Superior temporal gyrus (tissue), 1 donor: ENCODE measurements at regions not wholly inside any gene's neighbourhood (a gene's known extent, or its start where the extent isn't known, plus 50 kb on each side); places are given as distances from the start of the nearest gene placed in this dataset.

Experiments
- DNase-seq: peaks from one replicate; pipeline ENCODE4 v3.0.0-alpha.2; 2016; ENCODE audit errors: extremely low spot score

DNA sequence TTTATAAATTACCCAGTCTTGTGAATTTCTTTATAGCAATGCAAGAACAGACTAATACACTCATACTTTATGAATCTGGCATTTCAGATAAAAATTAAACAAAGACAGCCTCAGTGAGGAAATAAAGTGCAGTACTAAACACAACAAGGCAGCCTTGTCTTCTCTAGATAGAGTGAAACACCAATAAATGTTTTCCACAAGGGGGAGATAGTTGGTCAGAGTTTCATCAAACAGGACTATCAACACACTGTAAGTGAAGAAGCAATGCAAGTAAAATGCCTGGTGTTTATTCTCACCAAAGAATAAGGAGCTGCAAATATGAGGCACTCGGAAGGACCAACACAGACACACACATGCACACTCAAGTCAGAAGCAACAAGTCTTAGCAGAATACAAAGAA is 62.8 kb downstream of the FAM9B start:
- DNase-seq = peak; percentile 7

DNA sequence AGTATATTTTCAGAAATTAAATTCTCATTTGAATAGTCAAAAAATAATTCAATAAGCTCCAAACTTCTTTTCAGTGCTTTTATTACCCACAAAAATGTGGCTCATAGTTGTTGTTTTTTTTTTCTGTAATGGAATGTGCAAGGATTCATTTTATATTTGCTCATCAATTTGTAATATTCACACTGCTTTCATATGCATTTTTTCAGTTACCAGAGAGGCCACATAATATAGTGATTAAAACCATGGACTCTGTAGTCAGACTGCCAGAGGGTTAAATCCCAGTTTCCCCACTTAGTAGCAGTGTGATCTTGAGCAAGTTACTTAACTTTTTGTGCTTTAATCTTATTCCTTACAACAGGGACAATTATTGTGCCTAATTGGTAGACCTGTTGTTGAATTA is 64.5 kb downstream of the FAM9B start:
- no peak for DNase-seq

DNA sequence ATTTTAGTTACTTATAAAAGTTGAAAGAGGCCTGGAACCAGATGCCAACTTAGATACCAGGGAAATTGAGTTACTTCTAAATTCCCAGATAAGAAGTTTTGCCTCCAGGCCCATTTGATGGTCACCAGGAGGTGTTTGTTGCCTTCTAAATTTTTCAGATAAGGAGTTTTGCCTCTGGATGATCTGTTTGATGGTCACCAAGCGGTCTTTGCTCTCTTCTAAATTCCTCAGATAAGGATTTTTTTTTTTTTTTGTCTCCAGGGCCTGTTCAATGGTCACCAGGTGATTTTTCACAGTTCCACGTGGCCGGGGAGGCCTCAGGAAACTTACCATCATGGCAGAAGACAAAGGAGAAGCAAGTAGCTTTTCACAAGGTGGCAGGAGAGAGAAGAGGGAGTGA is 66.5 kb downstream of the FAM9B start:
- DNase-seq = no peak

DNA sequence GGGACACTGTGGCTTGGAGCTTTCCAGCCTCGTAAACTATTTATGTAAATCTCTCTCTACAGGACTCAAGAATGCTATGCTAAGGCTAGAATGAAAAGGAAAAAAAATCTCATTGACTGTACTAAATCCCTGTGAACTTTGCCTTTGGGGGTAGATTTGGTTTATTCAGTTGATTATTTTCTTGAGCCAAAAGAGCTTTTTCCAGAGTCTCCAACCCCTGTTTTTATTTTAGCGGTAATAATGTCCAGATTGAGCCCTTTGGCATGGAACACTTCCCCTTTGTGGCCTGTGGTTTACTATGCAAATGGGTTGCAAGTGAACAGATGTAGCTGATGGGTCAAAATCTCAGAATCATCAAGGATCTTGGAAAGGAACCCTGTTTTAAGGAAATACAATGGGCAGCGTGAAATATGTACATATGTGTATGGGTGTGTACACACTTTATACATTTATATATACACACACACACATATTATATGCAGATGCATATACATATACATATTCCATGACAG is 72.9 kb downstream of the FAM9B start:
- no peak for DNase-seq

DNA sequence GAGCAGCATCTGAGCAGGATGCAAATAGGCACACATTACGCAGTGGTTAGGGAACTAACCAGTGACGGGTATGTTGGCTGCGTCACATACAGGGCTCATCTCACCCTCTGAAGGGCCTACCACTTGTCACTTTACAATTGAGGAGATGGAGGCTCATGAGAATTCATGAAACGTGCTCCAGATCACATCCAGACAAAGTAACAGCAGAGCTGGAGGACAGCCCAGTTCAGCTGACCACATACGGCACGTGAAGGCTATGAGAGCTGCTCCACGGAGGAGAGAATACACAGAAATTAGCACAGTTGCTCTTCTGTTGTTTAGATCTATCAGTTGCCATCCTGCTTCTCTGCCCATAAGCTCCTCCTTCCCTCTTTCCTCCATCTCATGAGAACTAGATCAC is 78.4 kb downstream of the FAM9B start:
- DNase-seq = no peak

DNA sequence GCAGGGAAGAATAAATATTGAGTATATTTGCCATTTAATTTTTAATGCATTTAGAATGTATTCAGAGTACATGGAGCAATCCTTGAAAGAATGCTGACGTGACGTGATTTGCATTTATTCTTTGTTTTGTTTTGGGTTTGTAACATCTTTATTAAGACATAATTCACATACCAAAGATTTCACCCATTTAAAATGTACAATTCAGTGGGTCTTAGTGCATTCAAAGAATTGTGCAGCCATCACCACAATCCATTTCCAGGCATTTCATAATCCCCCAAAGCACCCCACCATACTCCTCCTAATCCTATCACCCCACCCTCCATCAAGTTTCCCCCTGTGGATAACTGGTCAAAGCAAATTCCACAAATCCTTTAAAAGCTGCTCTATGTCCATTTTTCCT is 87.4 kb downstream of the FAM9B start:
- no peak for DNase-seq

DNA sequence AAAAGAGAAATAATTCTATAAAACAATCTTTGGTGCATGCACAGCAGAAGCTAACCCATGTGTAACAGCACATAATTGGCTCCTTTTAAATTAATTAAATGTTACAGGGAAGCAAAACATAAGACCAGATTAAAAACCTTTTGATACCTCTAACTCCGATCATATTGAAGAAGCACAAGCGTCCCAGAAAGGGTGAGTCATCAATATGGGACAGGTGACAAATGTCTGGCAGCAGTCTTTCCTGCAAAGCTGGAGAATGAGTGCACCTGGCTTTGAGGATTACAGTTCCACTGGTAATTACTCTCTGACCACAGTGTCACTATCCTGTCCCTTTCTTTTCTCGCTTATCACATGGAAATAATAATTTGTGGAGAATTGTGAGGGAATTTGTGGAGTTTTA is 94.6 kb downstream of the FAM9B start:
- DNase-seq = no peak

DNA sequence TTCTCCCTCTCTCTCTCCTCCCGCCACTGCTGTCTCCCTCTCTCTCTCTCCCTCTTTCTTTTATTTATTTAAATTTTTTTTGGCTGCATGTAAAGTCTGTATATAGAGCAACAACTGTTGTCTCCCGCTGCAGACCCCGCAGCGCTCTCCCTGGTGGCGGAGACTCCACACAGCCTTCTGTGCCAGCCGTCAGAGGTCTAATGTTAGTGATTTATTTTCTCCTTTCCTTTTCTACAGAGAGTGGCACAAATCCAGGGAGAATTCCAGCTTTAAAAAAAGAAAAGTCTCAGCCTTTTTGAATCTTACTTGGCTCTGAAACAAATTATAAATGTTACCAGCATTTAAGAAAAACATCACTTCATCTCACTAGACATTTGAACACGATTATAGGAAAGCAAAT is 106.2 kb downstream of the FAM9B start:
- DNase-seq = no peak

DNA sequence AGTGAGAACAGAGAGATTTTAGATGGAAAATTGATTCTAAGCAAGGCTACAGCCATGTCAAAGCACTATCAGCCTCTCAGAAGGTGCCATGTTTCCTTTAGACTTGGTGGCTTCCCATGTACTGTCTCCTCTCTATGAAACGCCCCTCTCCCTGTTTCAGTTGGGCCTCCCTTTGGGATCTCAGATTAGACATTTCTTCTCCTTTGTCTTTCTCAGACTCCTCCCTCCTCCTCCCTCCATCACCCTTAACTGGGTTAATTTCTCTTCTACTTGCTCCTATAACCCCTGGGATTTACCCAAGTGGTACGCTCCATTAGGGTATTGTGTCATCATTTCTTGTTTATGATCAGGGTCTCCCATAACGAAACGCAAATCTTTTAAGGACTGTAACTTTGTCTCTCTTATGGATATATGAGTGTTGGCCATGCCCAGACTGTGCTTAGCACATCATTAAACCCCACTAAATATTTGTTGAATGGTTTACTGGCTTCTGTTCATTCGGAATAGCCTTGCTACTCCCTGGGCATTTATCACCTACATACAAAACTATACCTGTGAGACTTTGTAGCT is 106.8 kb downstream of the FAM9B start:
- DNase-seq = no peak

DNA sequence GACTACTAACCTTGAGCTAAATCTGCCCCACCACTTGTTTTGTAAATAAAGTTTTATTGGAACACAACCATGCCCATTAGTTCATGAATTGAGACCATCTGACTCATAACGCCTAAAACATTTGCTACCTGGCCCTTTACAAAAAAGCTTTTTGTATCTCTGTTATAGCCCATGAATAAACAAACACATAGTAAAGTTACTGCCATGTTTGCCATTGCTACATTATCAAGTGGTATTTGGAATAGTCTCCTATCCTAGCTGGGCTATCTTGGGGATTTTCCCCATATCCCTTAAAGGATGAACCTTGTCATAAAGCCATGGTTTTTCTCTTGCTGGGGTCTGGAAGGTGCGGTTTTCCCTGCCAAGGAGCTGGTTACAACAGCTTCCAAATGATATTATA is 112.3 kb downstream of the FAM9B start:
- DNase-seq = no peak

DNA sequence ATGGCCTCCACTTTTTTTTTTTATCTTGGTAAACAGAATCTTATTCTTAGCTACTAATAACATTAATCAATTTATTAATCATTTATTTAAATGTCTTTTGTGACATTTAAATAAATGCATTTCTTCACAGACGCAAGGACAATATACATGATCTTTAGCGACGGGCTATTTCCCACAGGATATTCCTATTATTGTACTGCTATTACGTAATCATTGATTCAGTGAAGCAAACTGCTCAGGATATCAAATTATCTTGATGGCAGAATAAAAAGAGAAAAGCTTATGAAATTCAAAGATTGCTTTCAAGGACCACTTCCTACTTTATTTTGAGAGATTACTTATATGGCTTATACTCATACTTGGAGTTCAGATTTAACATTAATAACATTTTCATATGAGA is 114.1 kb downstream of the FAM9B start:
- no peak for DNase-seq

DNA sequence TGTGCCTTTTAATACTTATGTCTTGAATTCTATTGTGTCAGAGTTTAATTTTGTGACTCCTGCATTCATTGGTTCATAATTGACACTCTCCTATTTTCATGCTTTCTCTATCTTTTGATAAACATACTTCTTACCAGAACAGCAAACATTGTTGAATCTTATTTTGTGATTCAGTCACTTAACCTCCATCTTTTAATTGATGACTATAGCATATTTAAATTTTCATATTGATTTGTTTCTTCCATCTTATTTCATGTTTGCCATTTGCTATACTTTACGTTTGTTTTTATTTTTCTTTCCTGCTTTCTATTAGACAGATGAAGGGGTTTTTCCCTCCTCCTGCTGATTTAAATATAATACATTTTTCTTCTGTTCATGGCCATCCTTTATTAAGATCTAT is 115.5 kb upstream of the FAM9A start:
- DNase-seq = no peak

DNA sequence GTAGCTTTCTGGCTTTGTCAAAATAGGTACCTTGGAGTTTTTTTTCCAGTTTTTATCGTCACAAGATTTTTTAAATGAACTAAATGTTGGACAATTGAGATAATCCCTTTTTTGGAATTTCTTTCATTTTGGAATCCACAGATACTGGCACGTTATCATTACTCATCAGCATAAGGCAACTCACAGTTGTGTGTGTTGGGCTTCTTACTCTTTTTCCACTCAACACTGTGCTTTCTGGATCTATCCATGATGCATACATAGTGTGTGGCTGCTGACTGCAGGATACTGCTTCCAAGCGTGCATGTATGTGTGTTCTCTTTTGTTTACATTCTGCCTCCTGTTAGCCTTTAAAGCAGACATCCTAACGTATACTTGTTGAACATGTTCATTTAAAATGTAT is 113.5 kb upstream of the FAM9A start:
- DNase-seq = no peak

DNA sequence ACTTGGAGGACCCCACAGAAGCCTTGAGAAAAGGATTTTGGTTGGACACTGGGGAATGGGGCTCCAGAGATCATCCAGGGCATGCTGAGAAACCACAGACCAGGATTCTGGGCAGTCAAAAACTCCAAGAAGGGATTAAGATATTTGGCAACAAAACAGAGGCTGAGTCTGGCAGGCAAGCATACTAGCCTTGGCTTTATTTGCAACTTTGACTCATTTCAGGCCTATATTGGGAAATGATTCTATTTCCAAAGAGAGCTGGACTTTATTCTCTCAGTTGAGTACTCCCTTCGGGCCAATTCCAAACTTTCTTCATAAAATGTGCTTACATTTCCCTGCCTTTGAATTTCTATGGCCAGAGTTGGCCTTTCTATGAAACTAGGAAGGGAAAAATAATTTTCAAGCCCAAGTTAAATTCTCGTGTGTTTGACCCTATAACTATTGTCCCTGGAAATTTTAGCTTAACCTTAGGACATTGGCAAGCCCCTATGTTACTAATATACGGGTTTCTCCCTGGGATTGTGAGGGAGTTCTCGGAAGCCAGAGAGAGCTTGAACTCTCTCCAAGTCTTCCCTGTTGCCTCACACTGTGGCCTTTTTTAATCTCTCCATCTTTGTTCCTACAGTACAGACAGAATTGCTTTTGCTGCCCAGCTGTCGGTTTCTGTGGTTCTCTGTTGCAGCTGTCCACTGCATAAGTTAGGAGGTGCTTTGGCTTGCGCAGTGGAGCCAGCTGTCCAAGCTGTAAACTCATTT is 112.6 kb upstream of the FAM9A start:
- DNase-seq = no peak

DNA sequence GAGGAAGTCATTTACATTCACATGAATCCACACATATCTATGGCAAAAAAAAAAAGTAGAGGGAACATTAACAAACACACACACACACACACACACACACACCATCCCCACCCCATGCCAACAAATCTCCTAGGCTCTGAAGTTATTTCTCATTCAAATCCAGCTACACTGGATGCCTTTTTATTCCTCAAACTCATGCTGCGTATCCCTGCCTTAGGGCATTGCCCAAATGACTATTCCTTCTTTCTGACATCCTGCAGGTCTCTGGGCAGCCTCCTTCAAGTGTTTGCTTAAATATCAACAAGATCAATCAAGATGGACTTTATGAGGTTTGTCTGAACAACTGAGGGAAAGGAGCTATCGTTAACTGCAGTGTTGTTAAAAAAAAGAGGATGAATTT is 106.5 kb upstream of the FAM9A start:
- DNase-seq = no peak

DNA sequence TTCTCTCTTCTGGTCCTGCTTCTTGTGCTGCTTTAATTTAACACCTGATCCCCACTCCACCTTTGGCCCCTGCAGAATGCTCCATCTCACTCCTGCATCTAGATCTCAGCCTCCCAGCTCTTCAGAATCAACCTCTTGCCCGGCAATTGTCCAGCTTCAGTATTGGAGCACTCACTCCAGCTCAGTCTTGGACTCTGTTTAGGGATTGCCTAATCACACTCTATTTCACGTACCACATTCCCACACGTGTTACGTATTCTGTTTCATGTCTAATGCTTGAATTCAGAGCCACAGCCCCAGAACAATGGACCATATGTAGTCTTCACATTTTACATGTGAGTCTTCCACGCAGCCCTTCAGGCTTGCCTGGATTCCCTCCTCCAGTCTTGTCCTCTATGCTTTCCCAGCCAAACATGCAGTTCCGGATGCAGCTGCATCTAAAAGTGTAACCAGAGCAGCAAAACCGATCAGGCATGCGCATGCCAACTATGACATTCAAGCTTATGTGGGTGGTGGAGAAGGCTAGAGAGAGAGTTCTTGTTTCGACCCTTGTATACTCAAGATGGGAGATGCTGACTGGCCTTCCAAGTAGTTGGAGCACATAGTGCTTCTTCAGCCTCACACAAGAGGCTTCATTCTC is 105.2 kb upstream of the FAM9A start:
- no peak for DNase-seq

DNA sequence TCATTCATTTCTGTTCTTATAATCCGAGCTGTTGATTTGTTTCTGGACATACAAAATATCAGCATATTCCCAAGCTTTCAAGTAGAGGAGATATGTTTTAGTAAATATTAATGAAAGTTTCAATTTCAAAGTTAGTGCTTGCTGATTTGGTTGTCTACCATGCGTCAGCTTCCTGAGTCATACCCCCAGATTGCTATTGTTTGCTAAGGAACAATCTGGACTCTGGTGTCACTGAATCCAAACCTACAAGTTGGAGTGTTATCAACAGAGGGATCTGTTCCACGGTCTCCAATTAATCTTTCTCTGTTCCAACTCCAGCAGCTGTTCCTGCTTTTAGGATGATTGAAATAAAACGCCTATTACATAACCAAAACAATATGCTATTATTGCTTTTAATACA is 96.1 kb upstream of the FAM9A start:
- no peak for DNase-seq

DNA sequence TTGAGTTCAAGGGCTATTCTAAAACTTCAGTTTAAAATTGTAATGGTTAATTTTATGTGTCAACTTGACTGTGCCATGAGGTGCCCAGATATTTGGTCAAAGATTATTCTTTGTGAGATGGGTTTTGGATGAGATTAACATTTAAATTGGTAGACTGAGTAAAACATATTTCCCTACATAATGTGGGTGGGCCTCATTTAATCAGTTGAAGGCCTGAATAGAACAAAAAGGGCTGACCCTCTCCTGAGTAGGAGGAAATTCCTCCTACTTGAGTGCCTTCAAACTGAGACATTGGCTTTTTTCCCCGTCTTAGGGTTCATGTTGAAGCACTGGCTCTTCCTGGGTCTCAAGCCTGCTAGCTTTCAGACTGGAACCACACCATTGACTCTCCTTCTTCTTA is 89.6 kb upstream of the FAM9A start:
- no peak for DNase-seq

DNA sequence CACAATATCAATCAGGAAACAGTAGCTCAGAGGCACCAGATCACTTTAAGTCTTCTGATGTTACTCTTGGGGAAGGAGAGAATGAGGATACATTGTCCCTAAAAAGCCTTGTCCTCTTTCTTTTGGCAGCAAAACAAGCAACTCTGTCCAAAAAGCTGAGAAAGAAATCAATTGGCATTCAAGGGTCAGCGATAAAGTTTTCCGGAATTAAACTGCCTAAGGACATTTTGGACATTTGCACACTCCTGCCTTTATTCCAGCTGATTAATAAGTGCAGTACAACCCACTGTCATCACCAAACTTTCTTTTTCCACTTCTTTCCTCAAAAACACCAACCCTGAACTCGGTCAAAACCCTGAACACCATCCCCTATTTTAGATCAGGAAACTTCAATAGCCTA is 85.8 kb upstream of the FAM9A start:
- DNase-seq = no peak

DNA sequence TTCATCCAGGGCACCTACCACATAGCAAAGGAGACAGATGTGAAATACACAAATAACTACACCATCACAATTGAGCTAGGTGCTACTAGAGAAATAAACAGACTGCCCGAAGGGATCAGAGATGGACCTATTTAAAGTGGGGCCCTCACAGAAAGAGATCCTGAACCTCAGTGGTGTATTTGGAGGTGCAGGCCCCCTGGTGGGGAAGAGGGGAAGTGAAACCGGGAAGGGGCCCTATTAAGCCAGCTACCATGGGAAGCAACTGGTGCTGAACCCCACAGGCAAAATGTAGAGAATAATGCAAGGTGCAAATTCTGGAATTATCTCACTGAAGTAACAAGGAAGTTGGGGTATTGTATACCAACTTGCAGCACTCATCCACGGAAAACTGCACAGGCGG is 78.6 kb upstream of the FAM9A start:
- DNase-seq = no peak

DNA sequence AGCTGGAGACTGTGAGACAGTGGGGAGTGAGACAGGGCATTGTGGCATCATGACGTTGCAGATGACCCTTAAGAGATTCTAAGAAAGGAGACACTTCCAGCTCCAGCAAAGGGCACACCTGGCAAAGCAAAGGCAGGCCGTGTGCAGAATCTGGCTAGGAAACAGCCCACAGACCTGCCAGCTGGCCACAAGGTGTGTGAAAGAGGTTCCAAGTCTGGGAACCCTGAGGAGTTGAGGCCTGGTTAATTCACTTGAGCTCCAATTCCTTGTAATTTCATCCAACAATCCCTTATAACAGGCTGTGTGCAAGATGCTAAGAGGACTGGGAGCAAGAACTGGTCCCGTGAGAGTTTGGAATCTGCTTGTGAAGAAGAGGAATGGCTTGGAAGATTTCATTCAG is 72.8 kb upstream of the FAM9A start:
- DNase-seq = no peak

DNA sequence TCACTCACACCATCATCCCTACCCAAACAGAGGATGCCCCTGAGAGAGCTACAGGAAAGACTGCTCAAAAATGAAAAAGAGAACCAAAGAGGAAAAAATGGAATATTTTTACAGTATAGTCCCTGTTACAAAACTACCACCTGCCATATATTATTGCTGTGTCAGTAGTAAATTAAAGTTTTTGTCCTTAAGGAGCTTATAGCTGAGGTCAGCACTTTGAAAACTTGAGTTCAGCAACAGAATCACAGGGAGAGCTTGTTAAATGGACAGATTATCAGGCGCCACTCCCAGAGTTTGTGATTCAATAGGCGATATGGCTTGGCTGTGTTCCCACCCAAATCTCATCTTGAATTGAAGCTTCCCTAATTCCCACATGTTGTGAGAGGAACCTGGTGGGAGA is 71.9 kb upstream of the FAM9A start:
- no peak for DNase-seq

DNA sequence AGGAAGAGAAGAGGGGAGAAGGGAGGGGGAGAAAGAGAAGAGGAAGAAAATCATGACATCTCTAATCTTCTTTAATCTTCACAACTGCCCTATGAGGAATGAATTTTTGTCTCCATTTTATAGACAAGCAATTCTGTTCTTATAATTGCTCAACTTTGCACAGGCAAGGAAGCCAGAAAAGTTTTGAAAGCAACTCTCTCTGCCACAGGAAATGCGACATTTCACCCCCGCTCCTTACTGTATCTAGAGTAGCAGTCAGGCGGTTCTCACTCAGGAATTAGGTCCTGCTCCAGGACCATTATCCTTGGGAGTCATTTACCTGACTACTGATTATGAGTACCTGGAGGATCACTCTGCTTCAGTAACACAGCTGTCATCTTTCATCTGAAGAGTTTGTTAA is 69.2 kb upstream of the FAM9A start:
- no peak for DNase-seq
